CD4-positive, CD25-positive, alpha-beta regulatory T cell (primary cell): ENCODE measurements at regions not wholly inside any gene's neighbourhood (a gene's known extent, or its start where the extent isn't known, plus 50 kb on each side); places are given as distances from the start of the nearest gene placed in this dataset.
"Not testable (repeated sequence)": the region's sequence is repeated elsewhere in the genome, so short reads cannot be mapped to it uniquely, and the experiment has no call there.

Experiments
- ATAC-seq, 2 donors: fragments of 150-1000 bp; cut with Tn5 transposase; one replicate each; pipeline ENCODE4 v1.10.0; 2021; ENCODE audit warnings: low read depth in 2 of 2, moderate number of reproducible peaks in 2 of 2, moderate library complexity in 1 of 2
- DNase-seq, 3 donors: peaks; one replicate each; pipeline versions ENCODE4 v3.0.0 to v3.0.0-alpha.2; 2012 to 2022; ENCODE audit warnings: mixed read lengths in 1 of 3
- H3K27ac ChIP-seq: one replicate; pipeline ENCODE4 v1.7.0; 2013; ENCODE audit warnings: mild to moderate bottlenecking, low read length; ENCODE audit not compliant: insufficient read depth, poor library complexity, severe bottlenecking
- H3K27me3 ChIP-seq: one replicate; pipeline ENCODE4 v1.7.0; 2013; ENCODE audit warnings: low read length; ENCODE audit not compliant: control insufficient read depth, insufficient read depth
- H3K36me3 ChIP-seq: one replicate; pipeline ENCODE4 v1.7.0; 2013; ENCODE audit warnings: mild to moderate bottlenecking, low read length, moderate library complexity; ENCODE audit not compliant: control insufficient read depth, insufficient read depth
- H3K4me1 ChIP-seq: 2 replicates; pipeline ENCODE4 v1.7.0; 2013; ENCODE audit warnings: mild to moderate bottlenecking, low read length; ENCODE audit not compliant: insufficient read depth, control insufficient read depth, poor library complexity, severe bottlenecking
- H3K4me3 ChIP-seq: one replicate; pipeline ENCODE4 v1.7.0; 2013; ENCODE audit warnings: low read depth, mild to moderate bottlenecking, low read length, moderate library complexity
- H3K9me3 ChIP-seq, 2 experiments: 1 replicate in 1 of 2; 2 replicates in 1 of 2; pipeline ENCODE4 v1.7.0; 2013; ENCODE audit warnings: low read length in 2 of 2, mild to moderate bottlenecking in 1 of 2, moderate library complexity in 1 of 2; ENCODE audit not compliant: control insufficient read depth in 2 of 2
- H3K27ac Mint-ChIP-seq, 3 donors: one replicate each; pipeline ENCODE4 v1.8.0; 2020 to 2022; ENCODE audit warnings: mild to moderate bottlenecking in 3 of 3, mixed read lengths in 3 of 3, moderate library complexity in 2 of 3
- H3K27me3 Mint-ChIP-seq: one replicate; pipeline ENCODE4 v1.8.0; 2022; ENCODE audit warnings: mild to moderate bottlenecking, mixed read lengths
- H3K36me3 Mint-ChIP-seq: one replicate; pipeline ENCODE4 v1.8.0; 2020; ENCODE audit warnings: mixed read lengths
- H3K4me1 Mint-ChIP-seq, 4 donors: one replicate each; pipeline ENCODE4 v1.8.0; 2020 to 2022; ENCODE audit warnings: mixed read lengths in 4 of 4, mild to moderate bottlenecking in 1 of 4
- H3K4me3 Mint-ChIP-seq, 4 donors: one replicate each; pipeline ENCODE4 v1.8.0; 2020 to 2022; ENCODE audit warnings: mild to moderate bottlenecking in 4 of 4, mixed read lengths in 4 of 4, moderate library complexity in 3 of 4
- H3K9me3 Mint-ChIP-seq, 7 donors: one replicate each; pipeline ENCODE4 v1.8.0; 2020 to 2022; ENCODE audit warnings: mixed read lengths in 7 of 7, mild to moderate bottlenecking in 3 of 7, moderate library complexity in 2 of 7

DNA sequence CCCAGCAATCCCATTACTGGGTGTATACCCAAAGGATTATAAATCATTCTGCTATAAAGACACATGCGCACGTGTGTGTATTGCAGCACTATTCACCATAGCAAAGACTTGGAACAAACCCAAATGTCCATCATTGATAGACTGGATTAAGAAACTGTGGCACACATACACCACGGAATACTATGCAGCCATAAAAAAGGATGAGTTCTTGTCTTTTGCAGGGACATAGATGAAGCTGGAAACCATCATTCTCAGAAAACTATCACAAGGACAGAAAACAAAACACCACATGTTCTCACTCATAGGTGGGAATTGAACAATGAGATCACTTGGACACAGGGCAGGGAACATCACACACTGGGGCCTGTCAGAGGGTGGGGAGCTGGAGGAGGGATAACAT, 100.4 kb upstream of the ADO start:
- not testable (repeated sequence) for H3K4me3 ChIP-seq, H3K4me3 Mint-ChIP-seq, DNase-seq, ATAC-seq, H3K4me1 Mint-ChIP-seq, H3K36me3 ChIP-seq, H3K27me3 ChIP-seq, H3K36me3 Mint-ChIP-seq, H3K27ac Mint-ChIP-seq, H3K27ac ChIP-seq, H3K4me1 ChIP-seq
- peaks cover 24% of the 10 kb centered on the region for H3K27me3 Mint-ChIP-seq
- peaks cover 9 to 12% of the 10 kb centered on the region in 2 experiments for H3K9me3 ChIP-seq
- H3K9me3 Mint-ChIP-seq, result peaks cover 3 to 25% (median 9%) of the 10 kb centered on the region in 7 donors

DNA sequence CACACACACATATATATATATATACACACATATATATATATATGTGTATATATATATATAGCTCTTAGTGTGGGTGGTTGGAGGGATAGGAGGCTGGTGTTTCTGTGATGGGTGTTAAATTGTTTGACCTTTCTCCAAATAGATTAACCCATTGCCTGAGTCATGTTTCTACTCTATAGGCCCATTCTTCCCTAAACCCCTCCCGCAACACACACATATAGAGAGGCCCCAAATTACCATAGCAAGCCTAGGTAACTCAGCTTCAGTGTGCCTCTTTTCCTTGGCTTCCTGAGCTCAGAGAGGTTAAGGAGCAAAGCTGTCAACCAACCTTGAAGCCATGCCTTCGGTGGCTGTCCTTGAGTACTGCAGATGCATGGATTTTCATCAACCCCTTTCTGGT, 98.7 kb upstream of the ADO start:
- H3K4me3 Mint-ChIP-seq, result no peak overlapping the region
- no peaks in the 10 kb centered on the region for H3K4me1 ChIP-seq
- no peaks in the 10 kb centered on the region for H3K4me1 Mint-ChIP-seq
- H3K4me3 ChIP-seq, result no peak overlapping the region
- no peak overlapping the region for H3K27ac Mint-ChIP-seq
- ATAC-seq (no peak), DNase-seq (no peak)
- peaks cover 33% of the 10 kb centered on the region for H3K27me3 Mint-ChIP-seq
- H3K9me3 Mint-ChIP-seq, result peaks cover 0 to 17% (median 3%) of the 10 kb centered on the region in 7 donors
- no peak overlapping the region for H3K27ac ChIP-seq
- H3K36me3 Mint-ChIP-seq, result no peaks in the 10 kb centered on the region
- H3K9me3 ChIP-seq, result peaks cover 0 to 2% of the 10 kb centered on the region in 2 experiments
- H3K27me3 ChIP-seq, result peaks cover 3% of the 10 kb centered on the region
- H3K36me3 ChIP-seq, result no peaks in the 10 kb centered on the region

DNA sequence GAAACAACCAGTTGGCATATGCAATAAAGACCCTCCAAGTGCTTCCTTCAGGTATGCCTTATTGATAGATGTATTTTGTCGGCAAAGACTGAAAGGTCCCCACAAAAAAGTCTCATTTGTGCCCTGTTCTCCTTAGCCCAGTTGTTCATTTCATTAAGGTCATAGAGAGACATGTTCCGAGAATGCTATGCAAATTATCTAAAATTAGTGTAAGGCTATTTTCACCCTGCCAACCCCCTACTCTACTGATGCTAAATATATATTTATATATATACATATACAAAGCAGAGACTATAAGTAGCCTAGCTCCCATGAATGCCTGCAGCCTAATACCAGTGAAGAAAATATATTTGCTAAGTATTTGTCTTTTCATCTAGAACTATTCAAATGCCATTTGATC, 96.7 kb upstream of the ADO start:
- H3K9me3 Mint-ChIP-seq, result peaks cover 0 to 13% (median 7%) of the 10 kb centered on the region in 7 donors
- H3K4me3 ChIP-seq, result no peak overlapping the region
- no peaks in the 10 kb centered on the region for H3K4me1 ChIP-seq
- H3K36me3 Mint-ChIP-seq, result no peaks in the 10 kb centered on the region
- peaks cover 24% of the 10 kb centered on the region for H3K27me3 Mint-ChIP-seq
- no peak overlapping the region for H3K4me3 Mint-ChIP-seq
- no peak for DNase-seq
- peaks cover 3% of the 10 kb centered on the region for H3K27me3 ChIP-seq
- no peak for ATAC-seq
- H3K4me1 Mint-ChIP-seq, result no peaks in the 10 kb centered on the region
- H3K9me3 ChIP-seq, result no peaks in the 10 kb centered on the region
- no peaks in the 10 kb centered on the region for H3K36me3 ChIP-seq
- H3K27ac Mint-ChIP-seq, result no peak overlapping the region
- H3K27ac ChIP-seq, result no peak overlapping the region

DNA sequence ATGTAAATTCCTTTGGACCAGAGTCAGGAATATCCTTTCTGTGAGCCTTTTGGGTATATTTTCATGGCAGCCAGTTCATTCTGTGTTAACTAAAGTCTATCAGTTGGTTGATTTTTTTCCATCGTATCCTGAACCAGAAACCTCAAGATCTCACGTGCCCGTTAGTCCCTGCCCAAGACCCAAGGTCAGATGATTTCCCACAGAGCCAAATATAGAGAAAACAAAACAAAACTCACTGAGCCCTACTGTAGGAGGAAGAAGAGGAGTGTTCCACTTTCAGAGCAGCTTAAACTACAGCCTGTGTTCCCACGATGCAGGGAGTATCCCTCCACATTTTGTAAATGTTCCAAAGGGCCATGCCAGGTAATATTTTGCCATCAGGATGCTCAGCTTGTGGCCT, 96.0 kb upstream of the ADO start:
- DNase-seq, result no peak

DNA sequence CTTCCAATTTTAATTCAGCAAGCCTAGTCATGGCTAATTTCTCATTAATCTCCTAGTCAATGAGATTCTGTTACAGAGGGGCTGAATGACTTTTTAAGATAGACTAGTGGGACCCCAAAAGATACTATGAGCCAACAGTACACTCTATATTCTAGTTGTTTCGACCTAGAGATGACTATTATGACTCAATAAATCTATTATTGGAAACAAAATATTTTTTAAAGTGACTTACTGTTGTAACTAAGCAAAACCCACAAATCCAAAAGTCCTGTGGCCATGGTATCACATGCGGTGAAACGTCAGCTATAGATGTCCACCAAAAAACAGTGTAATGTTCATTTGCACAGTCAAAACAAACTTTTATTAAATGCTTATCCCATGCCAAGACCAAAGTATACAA, 95.3 kb upstream of the ADO start:
- DNase-seq, result no peak
- no peaks in the 10 kb centered on the region for H3K4me1 Mint-ChIP-seq
- no peak overlapping the region for H3K4me3 ChIP-seq
- no peak for ATAC-seq
- H3K36me3 Mint-ChIP-seq, result no peaks in the 10 kb centered on the region
- H3K36me3 ChIP-seq, result no peaks in the 10 kb centered on the region
- no peak overlapping the region for H3K27ac ChIP-seq
- H3K9me3 ChIP-seq, result no peaks in the 10 kb centered on the region
- peaks cover 19% of the 10 kb centered on the region for H3K27me3 Mint-ChIP-seq
- H3K4me3 Mint-ChIP-seq, result no peak overlapping the region
- H3K9me3 Mint-ChIP-seq, result peaks cover 0 to 8% (median 3%) of the 10 kb centered on the region in 7 donors
- H3K4me1 ChIP-seq, result no peaks in the 10 kb centered on the region
- H3K27me3 ChIP-seq, result peaks cover 3% of the 10 kb centered on the region
- no peak overlapping the region for H3K27ac Mint-ChIP-seq

More for the DNA sequence above, 96.0 kb upstream of the ADO start:
- Histone ChIP-seq H3K4me3 (no peak overlapping the region), H3K4me1 (no peaks in the 10 kb centered on the region), H3K27me3 (peaks cover 3% of the 10 kb centered on the region), H3K36me3 (no peaks in the 10 kb centered on the region), H3K9me3 (no peaks in the 10 kb centered on the region), H3K27ac (no peak overlapping the region)
- Mint-ChIP-seq H3K4me3 (no peak overlapping the region), H3K27ac (no peak overlapping the region), H3K36me3 (no peaks in the 10 kb centered on the region), H3K4me1 (no peaks in the 10 kb centered on the region), H3K27me3 (peaks cover 19% of the 10 kb centered on the region), H3K9me3 (peaks cover 0 to 10% (median 6%) of the 10 kb centered on the region in 7 donors)
- no peak for ATAC-seq

DNA sequence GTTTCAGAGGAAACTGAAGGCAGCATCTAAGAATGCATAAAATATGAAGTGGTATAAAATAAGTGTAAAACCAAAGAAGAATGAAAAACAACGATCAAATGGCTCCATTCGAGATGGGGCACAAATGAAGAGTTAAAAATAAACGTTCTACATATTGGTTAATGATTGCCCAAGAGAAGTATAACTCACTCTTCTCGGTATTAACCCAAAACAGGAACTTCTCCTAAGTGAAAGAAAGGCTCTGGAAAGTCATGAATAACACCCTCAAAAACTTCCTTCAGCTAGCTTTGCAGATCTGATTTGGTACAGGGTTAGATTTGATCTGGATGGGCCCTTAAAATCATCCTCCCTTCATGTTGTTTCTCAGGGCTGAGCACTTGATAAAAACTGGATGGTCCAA, 94.3 kb upstream of the ADO start:
- ATAC-seq (no peak), DNase-seq (no peak)
- H3K4me3 Mint-ChIP-seq, result no peak overlapping the region
- no peak overlapping the region for H3K4me3 ChIP-seq
- H3K27ac ChIP-seq, result no peak overlapping the region
- peaks cover 23% of the 10 kb centered on the region for H3K27me3 Mint-ChIP-seq
- H3K9me3 ChIP-seq, result no peaks in the 10 kb centered on the region
- H3K36me3 Mint-ChIP-seq, result no peaks in the 10 kb centered on the region
- H3K27me3 ChIP-seq, result peaks cover 3% of the 10 kb centered on the region
- peaks cover 0 to 7% (median 4%) of the 10 kb centered on the region in 7 donors for H3K9me3 Mint-ChIP-seq
- H3K4me1 ChIP-seq, result no peaks in the 10 kb centered on the region
- H3K36me3 ChIP-seq, result no peaks in the 10 kb centered on the region
- H3K4me1 Mint-ChIP-seq, result peaks cover 0 to 3% (median 1%) of the 10 kb centered on the region in 4 donors
- H3K27ac Mint-ChIP-seq, result no peak overlapping the region

DNA sequence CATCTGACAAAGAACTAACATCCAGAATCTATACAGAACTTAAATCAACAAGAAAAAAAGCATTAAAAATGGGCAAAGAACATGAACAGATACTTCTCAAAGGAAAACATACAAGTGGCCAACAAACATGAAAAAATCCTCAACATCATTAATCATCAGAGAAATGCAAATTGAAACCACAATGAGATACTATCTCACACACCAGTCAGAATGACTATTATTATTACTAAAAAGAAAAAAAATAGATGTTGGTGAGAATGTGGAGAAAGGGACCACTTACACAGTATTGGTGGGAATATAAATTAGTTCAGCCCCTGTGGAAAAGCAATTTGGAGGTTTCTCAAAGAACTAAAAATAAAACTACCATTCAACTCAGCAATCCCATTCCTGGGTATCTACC, 89.1 kb upstream of the ADO start:
- DNase-seq, result no peak
- H3K27me3 Mint-ChIP-seq, result peaks cover 12% of the 10 kb centered on the region
- H3K4me3 ChIP-seq, result no peak overlapping the region
- H3K36me3 Mint-ChIP-seq, result no peaks in the 10 kb centered on the region
- H3K4me1 ChIP-seq, result no peaks in the 10 kb centered on the region
- ATAC-seq, result no peak
- peaks cover 2% of the 10 kb centered on the region for H3K27me3 ChIP-seq
- no peak overlapping the region for H3K4me3 Mint-ChIP-seq
- no peaks in the 10 kb centered on the region for H3K36me3 ChIP-seq
- no peak overlapping the region for H3K27ac Mint-ChIP-seq
- peaks cover 0 to 4% (median 2%) of the 10 kb centered on the region in 7 donors for H3K9me3 Mint-ChIP-seq
- H3K9me3 ChIP-seq, result no peaks in the 10 kb centered on the region
- peaks cover 0 to 4% (median 2%) of the 10 kb centered on the region in 4 donors for H3K4me1 Mint-ChIP-seq
- H3K27ac ChIP-seq, result no peak overlapping the region

DNA sequence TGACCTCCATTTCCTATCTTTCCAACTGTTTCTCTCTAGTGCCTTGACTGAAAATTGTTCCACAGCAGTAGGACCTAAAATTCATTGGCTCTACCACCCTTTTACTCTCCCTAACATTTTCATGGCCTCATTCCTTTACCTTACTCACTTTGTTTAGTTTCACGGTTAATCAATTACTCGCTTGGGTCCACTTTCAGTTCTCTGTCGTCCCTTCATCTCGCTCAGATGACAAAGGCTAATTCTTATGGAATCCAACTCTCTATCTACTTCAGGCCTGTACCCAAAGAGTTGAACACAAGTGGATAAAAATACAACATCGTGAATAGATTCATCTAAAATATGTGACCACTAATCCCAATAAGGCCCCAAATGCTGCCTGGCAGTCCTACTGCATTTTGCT, 85.9 kb upstream of the ADO start:
- H3K9me3 Mint-ChIP-seq, result peaks cover 0 to 2% (median 0%) of the 10 kb centered on the region in 7 donors
- H3K4me3 Mint-ChIP-seq, result no peak overlapping the region
- H3K4me1 Mint-ChIP-seq, result peaks cover 0 to 4% (median 2%) of the 10 kb centered on the region in 4 donors
- no peak overlapping the region for H3K27ac Mint-ChIP-seq
- Histone ChIP-seq H3K27ac (no peak overlapping the region), H3K9me3 (no peaks in the 10 kb centered on the region), H3K4me3 (no peak overlapping the region), H3K27me3 (peaks cover 2% of the 10 kb centered on the region), H3K4me1 (no peaks in the 10 kb centered on the region), H3K36me3 (no peaks in the 10 kb centered on the region)
- peaks cover 4% of the 10 kb centered on the region for H3K27me3 Mint-ChIP-seq
- ATAC-seq (no peak), DNase-seq (no peak)
- H3K36me3 Mint-ChIP-seq, result no peaks in the 10 kb centered on the region
